Uterus (tissue), 3 donors: ENCODE measurements at regions not wholly inside any gene's neighbourhood (a gene's known extent, or its start where the extent isn't known, plus 50 kb on each side); places are given as distances from the start of the nearest gene placed in this dataset.

Experiments used
- DNase-seq, 2 donors: peaks; one replicate each; pipeline ENCODE4 v3.0.0-alpha.2; 2019 to 2020
- H3K27ac ChIP-seq, 2 donors: fragments of 200-600 bp; sonication (generic); 1 replicate in 1 of 2; 2 replicates in 1 of 2; pipeline ENCODE4 v1.5.1; 2016 to 2018
- H3K27me3 ChIP-seq, 2 donors: fragments of 200-600 bp; sonication (generic); one replicate each; pipeline ENCODE4 v1.5.1; 2018 to 2019; ENCODE audit warnings: control low read depth in 1 of 2
- H3K36me3 ChIP-seq, 2 donors: fragments of 200-600 bp; sonication (generic); one replicate each; pipeline ENCODE4 v1.5.1; 2019; ENCODE audit warnings: control low read depth in 1 of 2
- H3K4me1 ChIP-seq, 2 donors: fragments of 200-600 bp; sonication (generic); one replicate each; pipeline ENCODE4 v1.5.1; 2018 to 2019; ENCODE audit warnings: control low read depth in 1 of 2
- H3K4me3 ChIP-seq, 2 donors: fragments of 200-600 bp; sonication (generic); 1 replicate in 1 of 2; 2 replicates in 1 of 2; pipeline ENCODE4 v1.5.1; 2018 to 2019; ENCODE audit warnings: mild to moderate bottlenecking in 1 of 2
- H3K9me3 ChIP-seq, 2 donors: fragments of 200-600 bp; sonication (generic); one replicate each; pipeline ENCODE4 v1.5.1; 2019; ENCODE audit warnings: control low read depth in 1 of 2
- POLR2A ChIP-seq, 2 donors: fragments of 450-650 bp; IDR thresholded peaks; one replicate each; pipeline ENCODE4 v1.6.1; 2016; ENCODE audit warnings: antibody characterized with exemption in 2 of 2, mild to moderate bottlenecking in 1 of 2, moderate library complexity in 1 of 2
- intact Hi-C: fragments of 100-400 bp; cut with DNase I; formaldehyde crosslinking; loops from one replicate; pipeline ENCODE4 v1.15.1; 2023; ENCODE audit warnings: low total_unique reads
- TF ChIP-seq, protein P1 (sequence below), 4 experiments: fragments of 200-600 bp in 2 of 4; fragments of 450-650 bp in 2 of 4; sonication (generic) in 2 of 4; IDR thresholded peaks; one replicate each; pipeline ENCODE4 v1.5.1; 2016 to 2019; ENCODE audit warnings: antibody characterized with exemption in 4 of 4, mild to moderate bottlenecking in 2 of 4, moderate library complexity in 1 of 4
- donor health status: DM: yes; HTN: yes; CAD: no.

DNA sequence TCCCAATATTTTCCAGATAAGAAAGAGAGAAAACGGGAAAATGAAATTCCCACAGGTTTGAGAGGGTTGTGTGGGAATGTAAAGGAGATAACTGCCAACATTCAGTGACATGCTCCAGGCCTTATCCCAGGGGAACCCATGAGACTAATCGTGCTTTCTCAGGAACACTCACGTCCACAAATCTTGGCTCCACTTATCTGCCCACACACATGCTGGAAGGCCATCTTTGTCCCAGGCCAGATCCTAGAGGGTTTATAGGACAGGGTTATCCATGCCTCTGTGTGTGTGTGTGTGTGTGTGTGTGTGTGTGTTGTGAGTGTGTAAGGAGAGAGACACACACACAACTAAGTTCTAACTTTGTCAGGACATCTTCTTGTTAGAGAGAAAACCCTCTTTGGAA is 182.2 kb upstream of the E2F7 start:
- no peak overlapping the region for H3K27ac ChIP-seq
- intact Hi-C loops = no loop called here
- no peak for DNase-seq
- H3K4me3 ChIP-seq = no peak overlapping the region
- TF ChIP-seq, protein P1, sequence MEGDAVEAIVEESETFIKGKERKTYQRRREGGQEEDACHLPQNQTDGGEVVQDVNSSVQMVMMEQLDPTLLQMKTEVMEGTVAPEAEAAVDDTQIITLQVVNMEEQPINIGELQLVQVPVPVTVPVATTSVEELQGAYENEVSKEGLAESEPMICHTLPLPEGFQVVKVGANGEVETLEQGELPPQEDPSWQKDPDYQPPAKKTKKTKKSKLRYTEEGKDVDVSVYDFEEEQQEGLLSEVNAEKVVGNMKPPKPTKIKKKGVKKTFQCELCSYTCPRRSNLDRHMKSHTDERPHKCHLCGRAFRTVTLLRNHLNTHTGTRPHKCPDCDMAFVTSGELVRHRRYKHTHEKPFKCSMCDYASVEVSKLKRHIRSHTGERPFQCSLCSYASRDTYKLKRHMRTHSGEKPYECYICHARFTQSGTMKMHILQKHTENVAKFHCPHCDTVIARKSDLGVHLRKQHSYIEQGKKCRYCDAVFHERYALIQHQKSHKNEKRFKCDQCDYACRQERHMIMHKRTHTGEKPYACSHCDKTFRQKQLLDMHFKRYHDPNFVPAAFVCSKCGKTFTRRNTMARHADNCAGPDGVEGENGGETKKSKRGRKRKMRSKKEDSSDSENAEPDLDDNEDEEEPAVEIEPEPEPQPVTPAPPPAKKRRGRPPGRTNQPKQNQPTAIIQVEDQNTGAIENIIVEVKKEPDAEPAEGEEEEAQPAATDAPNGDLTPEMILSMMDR (IDR thresholded peaks at IDR 0.05) = no peak
- no peak for TF ChIP-seq POLR2A (IDR thresholded peaks at IDR 0.05)
- no peaks in the 10 kb centered on the region for H3K9me3 ChIP-seq
- H3K4me1 ChIP-seq = no peaks in the 10 kb centered on the region
- H3K27me3 ChIP-seq = no peaks in the 10 kb centered on the region
- no peaks in the 10 kb centered on the region for H3K36me3 ChIP-seq

DNA sequence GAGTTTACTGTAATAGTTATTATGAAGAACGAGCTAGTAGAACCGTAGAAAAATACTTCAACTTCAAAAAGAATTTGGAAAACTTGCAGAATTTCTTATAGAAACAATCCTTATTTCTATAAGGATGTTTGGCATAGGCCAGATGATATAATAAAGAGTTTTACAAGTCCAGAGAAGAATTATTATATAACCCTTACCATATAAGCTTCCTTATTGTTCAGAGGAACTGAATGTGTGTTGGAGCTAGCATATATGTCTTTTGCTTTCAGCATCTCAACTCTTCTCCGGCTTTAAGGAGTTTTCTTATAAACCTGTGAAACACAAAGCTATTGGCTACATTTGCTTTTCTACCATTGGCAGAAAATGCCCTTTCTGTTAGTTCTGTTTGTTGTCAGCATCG is 178.0 kb upstream of the E2F7 start:
- Histone ChIP-seq H3K27me3 (no peaks in the 10 kb centered on the region), H3K9me3 (no peaks in the 10 kb centered on the region), H3K36me3 (no peaks in the 10 kb centered on the region), H3K4me3 (no peak overlapping the region), H3K4me1 (no peaks in the 10 kb centered on the region), H3K27ac (no peak overlapping the region)
- no peak for DNase-seq
- TF ChIP-seq, protein P1 (IDR thresholded peaks at IDR 0.05) = no peak
- TF ChIP-seq POLR2A (IDR thresholded peaks at IDR 0.05) = no peak
- intact Hi-C loops = no loop called here

GRCh38 chr12:77239617-77240016 is 174.2 kb upstream of the E2F7 start:
- Histone ChIP-seq H3K9me3 (no peaks in the 10 kb centered on the region), H3K4me3 (no peak overlapping the region), H3K4me1 (no peaks in the 10 kb centered on the region), H3K27me3 (no peaks in the 10 kb centered on the region), H3K36me3 (no peaks in the 10 kb centered on the region), H3K27ac (no peak overlapping the region)
- intact Hi-C loops = no loop called here
- no peak for TF ChIP-seq POLR2A (IDR thresholded peaks at IDR 0.05)
- TF ChIP-seq, protein P1 (IDR thresholded peaks at IDR 0.05) = no peak
- DNase-seq = no peak

GRCh38 chr12:77238335-77238734 is 173.0 kb upstream of the E2F7 start:
- intact Hi-C loops = no loop called here
- no peaks in the 10 kb centered on the region for H3K9me3 ChIP-seq
- no peak overlapping the region for H3K27ac ChIP-seq
- H3K27me3 ChIP-seq = no peaks in the 10 kb centered on the region
- no peak overlapping the region for H3K4me3 ChIP-seq
- no peak for DNase-seq
- no peak for TF ChIP-seq POLR2A (IDR thresholded peaks at IDR 0.05)
- TF ChIP-seq, protein P1 (IDR thresholded peaks at IDR 0.05) = no peak
- no peaks in the 10 kb centered on the region for H3K36me3 ChIP-seq
- H3K4me1 ChIP-seq = no peaks in the 10 kb centered on the region

GRCh38 chr12:77237896-77238295 is 172.5 kb upstream of the E2F7 start:
- Histone ChIP-seq H3K36me3 (no peaks in the 10 kb centered on the region), H3K4me3 (no peak overlapping the region), H3K27me3 (no peaks in the 10 kb centered on the region), H3K9me3 (no peaks in the 10 kb centered on the region), H3K27ac (no peak overlapping the region), H3K4me1 (no peaks in the 10 kb centered on the region)
- intact Hi-C loops = no loop called here
- TF ChIP-seq, protein P1 (IDR thresholded peaks at IDR 0.05) = no peak
- no peak for TF ChIP-seq POLR2A (IDR thresholded peaks at IDR 0.05)
- no peak for DNase-seq
